Liver (tissue), 8 donors: ENCODE measurements at regions not wholly inside any gene's neighbourhood (a gene's known extent, or its start where the extent isn't known, plus 50 kb on each side); places are given as distances from the start of the nearest gene placed in this dataset.

Experiments
- DNase-seq: peaks from one replicate; pipeline ENCODE4 v3.0.0-alpha.2; 2017; ENCODE audit warnings: low spot score
- H3K27ac ChIP-seq, 2 donors: one replicate each; pipeline ENCODE4 v1.7.0; 2013; ENCODE audit warnings: inconsistent platforms in 2 of 2, low read length in 2 of 2, control low read depth in 1 of 2, low read depth in 1 of 2, mild to moderate bottlenecking in 1 of 2
- H3K27me3 ChIP-seq, 4 donors: one replicate each; pipeline versions ENCODE4 v1.6.1 to v1.7.0; 2013; ENCODE audit warnings: low read length in 3 of 4, inconsistent platforms in 1 of 4, mild to moderate bottlenecking in 1 of 4, moderate library complexity in 1 of 4; ENCODE audit not compliant: control insufficient read depth in 4 of 4, insufficient read depth in 4 of 4
- H3K36me3 ChIP-seq, 4 donors: one replicate each; pipeline versions ENCODE4 v1.6.1 to v1.7.0; 2013; ENCODE audit warnings: low read length in 3 of 4, mild to moderate bottlenecking in 3 of 4, low read depth in 1 of 4, moderate library complexity in 1 of 4; ENCODE audit not compliant: control insufficient read depth in 4 of 4, insufficient read depth in 3 of 4
- H3K4me1 ChIP-seq, 4 donors: one replicate each; pipeline versions ENCODE4 v1.6.1 to v1.7.0; 2013; ENCODE audit warnings: low read length in 3 of 4, mild to moderate bottlenecking in 3 of 4, moderate library complexity in 1 of 4; ENCODE audit not compliant: control insufficient read depth in 4 of 4, insufficient read depth in 4 of 4
- H3K4me3 ChIP-seq, 3 donors: one replicate each; pipeline versions ENCODE4 v1.6.1 to v1.7.0; 2013; ENCODE audit warnings: low read length in 3 of 3, control low read depth in 1 of 3, low read depth in 1 of 3, mild to moderate bottlenecking in 1 of 3
- H3K9ac ChIP-seq, 2 donors: one replicate each; pipeline ENCODE4 v1.7.0; 2013; ENCODE audit warnings: low read length in 2 of 2, mild to moderate bottlenecking in 2 of 2, moderate library complexity in 2 of 2, control low read depth in 1 of 2, low read depth in 1 of 2
- H3K9me3 ChIP-seq, 4 donors: one replicate each; pipeline versions ENCODE4 v1.6.1 to v1.7.0; 2013; ENCODE audit warnings: low read length in 3 of 4; ENCODE audit not compliant: control insufficient read depth in 4 of 4
- EGR1 ChIP-seq, 2 donors: IDR thresholded peaks; 2 replicates each; pipeline ENCODE4 v1.6.1; 2016 to 2018; ENCODE audit warnings: antibody characterized with exemption in 2 of 2, low read depth in 2 of 2
- FOXA1 ChIP-seq: IDR thresholded peaks from 2 replicates; pipeline ENCODE4 v1.6.1; 2016; ENCODE audit warnings: antibody characterized with exemption
- FOXA2 ChIP-seq: IDR thresholded peaks from 2 replicates; pipeline ENCODE4 v1.6.1; 2016; ENCODE audit warnings: antibody characterized with exemption
- GABPA ChIP-seq, 2 donors: IDR thresholded peaks in 1 of 2; conservative IDR thresholded peaks in 1 of 2; 2 replicates each; pipeline ENCODE4 v1.6.1; 2016; ENCODE audit warnings: antibody characterized with exemption in 2 of 2, mild to moderate bottlenecking in 1 of 2, moderate library complexity in 1 of 2
- HNF4A ChIP-seq, 2 donors: conservative IDR thresholded peaks; 2 replicates each; pipeline ENCODE4 v1.6.1; 2016; ENCODE audit warnings: antibody characterized with exemption in 2 of 2, mild to moderate bottlenecking in 2 of 2
- HNF4G ChIP-seq: IDR thresholded peaks from 2 replicates; pipeline ENCODE4 v1.6.1; 2016; ENCODE audit warnings: antibody characterized with exemption
- JUND ChIP-seq, 2 donors: IDR thresholded peaks; 2 replicates each; pipeline ENCODE4 v1.6.1; 2016; ENCODE audit warnings: antibody characterized with exemption in 2 of 2
- NR2F2 ChIP-seq: IDR thresholded peaks from 2 replicates; pipeline ENCODE4 v1.6.1; 2016; ENCODE audit warnings: antibody characterized with exemption
- RAD21 ChIP-seq, 2 donors: IDR thresholded peaks; 2 replicates each; pipeline ENCODE4 v1.6.1; 2016; ENCODE audit warnings: antibody characterized with exemption in 2 of 2, mild to moderate bottlenecking in 2 of 2
- RXRA ChIP-seq, 2 donors: IDR thresholded peaks; 2 replicates each; pipeline ENCODE4 v1.6.1; 2017 to 2018; ENCODE audit warnings: antibody characterized with exemption in 2 of 2, mild to moderate bottlenecking in 1 of 2
- SP1 ChIP-seq: IDR thresholded peaks from 2 replicates; pipeline ENCODE4 v1.6.1; 2018; ENCODE audit warnings: antibody characterized with exemption, mild to moderate bottlenecking
- TAF1 ChIP-seq: conservative IDR thresholded peaks from 2 replicates; pipeline ENCODE4 v1.6.1; 2016; ENCODE audit warnings: antibody characterized with exemption, mild to moderate bottlenecking
- YY1 ChIP-seq: IDR thresholded peaks from 2 replicates; pipeline ENCODE4 v1.6.1; 2016; ENCODE audit warnings: antibody characterized with exemption, mild to moderate bottlenecking
- WGBS: extraction: QIAGEN DNeasy Blood & Tissue Kit; methylation state at CpG from one replicate; pipeline ENCODE4 v1.1.7; 2013; 5-methylcytosine and 5-hydroxymethylcytosine counted together
- TF ChIP-seq, protein P1 (sequence below): IDR thresholded peaks from 2 replicates; pipeline ENCODE4 v1.6.1; 2016; ENCODE audit warnings: antibody characterized with exemption, mild to moderate bottlenecking
- TF ChIP-seq, protein P2 (sequence below): fragments of 150-350 bp; IDR thresholded peaks from 2 replicates; pipeline ENCODE4 v1.5.1; 2017; ENCODE audit warnings: improper control_type of control experiment, low read depth, low read length; ENCODE audit not compliant: missing input control
- TF ChIP-seq, protein P3 (sequence below): IDR thresholded peaks from 2 replicates; pipeline ENCODE4 v1.6.1; 2016; ENCODE audit warnings: antibody characterized with exemption
- TF ChIP-seq, protein P4 (sequence below): IDR thresholded peaks from 2 replicates; pipeline ENCODE4 v1.6.1; 2016; ENCODE audit warnings: antibody characterized with exemption
- TF ChIP-seq, protein P5 (sequence below): IDR thresholded peaks from 2 replicates; pipeline ENCODE4 v1.6.1; 2016; ENCODE audit warnings: antibody characterized with exemption
- donor health status: healthy.
- donor health status: healthy.
- donor health status: healthy.
- donor health status: healthy.
- donor health status: healthy.

DNA sequence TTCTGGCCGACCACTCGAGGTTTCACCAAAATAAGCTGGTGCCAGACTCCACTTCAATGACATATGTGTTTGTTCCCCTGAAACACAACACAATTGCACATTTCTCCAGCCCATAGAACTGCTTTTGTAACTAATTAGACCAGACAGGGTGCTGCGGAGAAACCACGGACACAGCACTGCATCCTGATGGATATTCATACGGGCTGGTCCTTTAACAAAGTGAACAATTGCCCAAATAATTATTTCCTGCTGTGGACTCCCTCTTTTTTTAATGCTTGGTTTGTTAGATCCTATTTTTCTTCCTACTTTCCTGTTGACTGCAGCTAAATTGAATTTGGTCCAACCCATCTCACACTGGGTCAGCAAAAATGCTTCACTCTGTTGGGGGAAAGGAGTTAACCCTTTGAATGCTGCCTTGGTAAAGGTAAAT is 198.6 kb upstream of the BMPER start:
- WGBS, result 57% methylated on average over 5 of the region's 5 CpGs
- DNase-seq, result no peak
- no peak overlapping the region for H3K9ac ChIP-seq
- no peak overlapping the region for H3K27ac ChIP-seq
- H3K4me1 ChIP-seq, result peaks cover 0 to 4% (median 0%) of the 10 kb centered on the region in 4 donors
- peaks cover 0 to 3% (median 1%) of the 10 kb centered on the region in 4 donors for H3K9me3 ChIP-seq
- TF ChIP-seq, protein P1, sequence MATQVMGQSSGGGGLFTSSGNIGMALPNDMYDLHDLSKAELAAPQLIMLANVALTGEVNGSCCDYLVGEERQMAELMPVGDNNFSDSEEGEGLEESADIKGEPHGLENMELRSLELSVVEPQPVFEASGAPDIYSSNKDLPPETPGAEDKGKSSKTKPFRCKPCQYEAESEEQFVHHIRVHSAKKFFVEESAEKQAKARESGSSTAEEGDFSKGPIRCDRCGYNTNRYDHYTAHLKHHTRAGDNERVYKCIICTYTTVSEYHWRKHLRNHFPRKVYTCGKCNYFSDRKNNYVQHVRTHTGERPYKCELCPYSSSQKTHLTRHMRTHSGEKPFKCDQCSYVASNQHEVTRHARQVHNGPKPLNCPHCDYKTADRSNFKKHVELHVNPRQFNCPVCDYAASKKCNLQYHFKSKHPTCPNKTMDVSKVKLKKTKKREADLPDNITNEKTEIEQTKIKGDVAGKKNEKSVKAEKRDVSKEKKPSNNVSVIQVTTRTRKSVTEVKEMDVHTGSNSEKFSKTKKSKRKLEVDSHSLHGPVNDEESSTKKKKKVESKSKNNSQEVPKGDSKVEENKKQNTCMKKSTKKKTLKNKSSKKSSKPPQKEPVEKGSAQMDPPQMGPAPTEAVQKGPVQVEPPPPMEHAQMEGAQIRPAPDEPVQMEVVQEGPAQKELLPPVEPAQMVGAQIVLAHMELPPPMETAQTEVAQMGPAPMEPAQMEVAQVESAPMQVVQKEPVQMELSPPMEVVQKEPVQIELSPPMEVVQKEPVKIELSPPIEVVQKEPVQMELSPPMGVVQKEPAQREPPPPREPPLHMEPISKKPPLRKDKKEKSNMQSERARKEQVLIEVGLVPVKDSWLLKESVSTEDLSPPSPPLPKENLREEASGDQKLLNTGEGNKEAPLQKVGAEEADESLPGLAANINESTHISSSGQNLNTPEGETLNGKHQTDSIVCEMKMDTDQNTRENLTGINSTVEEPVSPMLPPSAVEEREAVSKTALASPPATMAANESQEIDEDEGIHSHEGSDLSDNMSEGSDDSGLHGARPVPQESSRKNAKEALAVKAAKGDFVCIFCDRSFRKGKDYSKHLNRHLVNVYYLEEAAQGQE, result no peak
- no peak for TF ChIP-seq GABPA (IDR thresholded peaks at IDR 0.05 in 1 of 2, conservative IDR thresholded peaks at IDR 0.05 in 1 of 2)
- TF ChIP-seq, protein P2, sequence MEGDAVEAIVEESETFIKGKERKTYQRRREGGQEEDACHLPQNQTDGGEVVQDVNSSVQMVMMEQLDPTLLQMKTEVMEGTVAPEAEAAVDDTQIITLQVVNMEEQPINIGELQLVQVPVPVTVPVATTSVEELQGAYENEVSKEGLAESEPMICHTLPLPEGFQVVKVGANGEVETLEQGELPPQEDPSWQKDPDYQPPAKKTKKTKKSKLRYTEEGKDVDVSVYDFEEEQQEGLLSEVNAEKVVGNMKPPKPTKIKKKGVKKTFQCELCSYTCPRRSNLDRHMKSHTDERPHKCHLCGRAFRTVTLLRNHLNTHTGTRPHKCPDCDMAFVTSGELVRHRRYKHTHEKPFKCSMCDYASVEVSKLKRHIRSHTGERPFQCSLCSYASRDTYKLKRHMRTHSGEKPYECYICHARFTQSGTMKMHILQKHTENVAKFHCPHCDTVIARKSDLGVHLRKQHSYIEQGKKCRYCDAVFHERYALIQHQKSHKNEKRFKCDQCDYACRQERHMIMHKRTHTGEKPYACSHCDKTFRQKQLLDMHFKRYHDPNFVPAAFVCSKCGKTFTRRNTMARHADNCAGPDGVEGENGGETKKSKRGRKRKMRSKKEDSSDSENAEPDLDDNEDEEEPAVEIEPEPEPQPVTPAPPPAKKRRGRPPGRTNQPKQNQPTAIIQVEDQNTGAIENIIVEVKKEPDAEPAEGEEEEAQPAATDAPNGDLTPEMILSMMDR, result no peak
- no peak for TF ChIP-seq YY1
- TF ChIP-seq FOXA1, result no peak
- TF ChIP-seq SP1, result no peak
- no peak for TF ChIP-seq HNF4A (conservative IDR thresholded peaks at IDR 0.05)
- TF ChIP-seq TAF1, result no peak
- TF ChIP-seq, protein P3, sequence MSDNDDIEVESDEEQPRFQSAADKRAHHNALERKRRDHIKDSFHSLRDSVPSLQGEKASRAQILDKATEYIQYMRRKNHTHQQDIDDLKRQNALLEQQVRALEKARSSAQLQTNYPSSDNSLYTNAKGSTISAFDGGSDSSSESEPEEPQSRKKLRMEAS, result no peak
- TF ChIP-seq, protein P4, sequence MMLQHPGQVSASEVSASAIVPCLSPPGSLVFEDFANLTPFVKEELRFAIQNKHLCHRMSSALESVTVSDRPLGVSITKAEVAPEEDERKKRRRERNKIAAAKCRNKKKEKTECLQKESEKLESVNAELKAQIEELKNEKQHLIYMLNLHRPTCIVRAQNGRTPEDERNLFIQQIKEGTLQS, result no peak
- TF ChIP-seq JUND (IDR thresholded peaks at IDR 0.05), result no peak
- TF ChIP-seq NR2F2, result no peak
- no peak for TF ChIP-seq EGR1 (IDR thresholded peaks at IDR 0.05; ENCODE audit: low read depth in 2 of 2)
- no peaks in the 10 kb centered on the region for H3K27me3 ChIP-seq
- no peak overlapping the region for H3K4me3 ChIP-seq
- H3K36me3 ChIP-seq, result no peaks in the 10 kb centered on the region

DNA sequence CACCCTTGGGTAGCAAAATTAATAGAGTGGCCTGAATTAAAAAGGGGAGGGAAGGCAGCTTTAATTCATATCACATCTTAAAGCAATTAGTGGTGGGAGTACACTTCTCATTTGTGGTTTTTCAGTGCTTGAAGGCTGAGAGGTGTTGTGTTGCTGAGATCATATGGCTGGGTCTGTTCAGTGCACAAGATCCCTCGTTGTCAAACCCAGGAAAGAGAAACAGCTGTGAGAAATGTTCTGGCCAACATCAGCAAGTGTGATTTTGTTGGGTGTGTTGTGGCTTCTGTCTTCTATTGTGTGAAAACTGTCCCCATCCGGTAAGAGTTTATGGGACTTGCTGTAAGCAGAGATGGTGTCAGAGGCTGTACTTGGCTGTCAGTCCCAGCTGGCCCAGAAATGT is 197.9 kb upstream of the BMPER start:
- H3K4me3 ChIP-seq, result no peak overlapping the region
- no peaks in the 10 kb centered on the region for H3K9me3 ChIP-seq
- H3K4me1 ChIP-seq, result peaks cover 0 to 8% (median 0%) of the 10 kb centered on the region in 4 donors
- H3K27me3 ChIP-seq, result no peaks in the 10 kb centered on the region
- H3K27ac ChIP-seq, result no peak overlapping the region
- no peak for DNase-seq
- WGBS, result 56% methylated on average over 2 of the region's 2 CpGs
- no peaks in the 10 kb centered on the region for H3K36me3 ChIP-seq
- H3K9ac ChIP-seq, result no peak overlapping the region
- no peak for TF ChIP-seq RXRA (IDR thresholded peaks at IDR 0.05)
- TF ChIP-seq, protein P2, result no peak
- no peak for TF ChIP-seq EGR1 (IDR thresholded peaks at IDR 0.05; ENCODE audit: low read depth in 2 of 2)
- TF ChIP-seq FOXA1, result no peak
- TF ChIP-seq, protein P1, result no peak
- no peak for TF ChIP-seq HNF4G
- TF ChIP-seq NR2F2, result no peak
- TF ChIP-seq SP1, result no peak
- no peak for TF ChIP-seq RAD21 (IDR thresholded peaks at IDR 0.05)
- TF ChIP-seq, protein P4, result no peak
- no peak for TF ChIP-seq TAF1
- TF ChIP-seq, protein P5, sequence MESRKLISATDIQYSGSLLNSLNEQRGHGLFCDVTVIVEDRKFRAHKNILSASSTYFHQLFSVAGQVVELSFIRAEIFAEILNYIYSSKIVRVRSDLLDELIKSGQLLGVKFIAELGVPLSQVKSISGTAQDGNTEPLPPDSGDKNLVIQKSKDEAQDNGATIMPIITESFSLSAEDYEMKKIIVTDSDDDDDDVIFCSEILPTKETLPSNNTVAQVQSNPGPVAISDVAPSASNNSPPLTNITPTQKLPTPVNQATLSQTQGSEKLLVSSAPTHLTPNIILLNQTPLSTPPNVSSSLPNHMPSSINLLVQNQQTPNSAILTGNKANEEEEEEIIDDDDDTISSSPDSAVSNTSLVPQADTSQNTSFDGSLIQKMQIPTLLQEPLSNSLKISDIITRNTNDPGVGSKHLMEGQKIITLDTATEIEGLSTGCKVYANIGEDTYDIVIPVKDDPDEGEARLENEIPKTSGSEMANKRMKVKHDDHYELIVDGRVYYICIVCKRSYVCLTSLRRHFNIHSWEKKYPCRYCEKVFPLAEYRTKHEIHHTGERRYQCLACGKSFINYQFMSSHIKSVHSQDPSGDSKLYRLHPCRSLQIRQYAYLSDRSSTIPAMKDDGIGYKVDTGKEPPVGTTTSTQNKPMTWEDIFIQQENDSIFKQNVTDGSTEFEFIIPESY, result no peak
- no peak for TF ChIP-seq HNF4A (conservative IDR thresholded peaks at IDR 0.05)
- no peak for TF ChIP-seq FOXA2
